Gastrocnemius medialis (tissue), 4 donors: ENCODE measurements at regions not wholly inside any gene's neighbourhood (a gene's known extent, or its start where the extent isn't known, plus 50 kb on each side); places are given as distances from the start of the nearest gene placed in this dataset.

Experiments
- ATAC-seq, 2 donors: fragments of 150-250 bp; one replicate each; pipeline ENCODE4 v1.9.1; 2016
- DNase-seq, 2 donors: peaks; one replicate each; pipeline ENCODE4 v3.0.0-alpha.2; 2019
- H3K27ac ChIP-seq, 4 donors: fragments of 200-600 bp; sonication (generic); 1 replicate in 1 of 4; 2 replicates in 3 of 4; pipeline ENCODE4 v1.5.1; 2016 to 2018; ENCODE audit warnings: mild to moderate bottlenecking in 2 of 4, moderate library complexity in 1 of 4
- H3K27me3 ChIP-seq, 3 donors: fragments of 200-600 bp; sonication (generic) in 2 of 3; 1 replicate in 1 of 3; 2 replicates in 2 of 3; pipeline versions ENCODE4 v1.5.1 to v1.6.0; 2016 to 2019; ENCODE audit warnings: mild to moderate bottlenecking in 1 of 3, moderate library complexity in 1 of 3
- H3K36me3 ChIP-seq, 2 donors: fragments of 200-600 bp; sonication (generic) in 1 of 2; one replicate each; pipeline ENCODE4 v1.5.1; 2017 to 2018
- H3K4me1 ChIP-seq, 2 donors: fragments of 200-600 bp; sonication (generic) in 1 of 2; one replicate each; pipeline ENCODE4 v1.5.1; 2016 to 2017; ENCODE audit warnings: mild to moderate bottlenecking in 2 of 2
- H3K4me3 ChIP-seq, 4 donors: fragments of 200-600 bp; sonication (generic) in 3 of 4; 1 replicate in 1 of 4; 2 replicates in 3 of 4; pipeline ENCODE4 v1.5.1; 2016 to 2019; ENCODE audit warnings: mild to moderate bottlenecking in 2 of 4
- H3K9me3 ChIP-seq, 3 donors: fragments of 200-600 bp; sonication (generic) in 2 of 3; 1 replicate in 1 of 3; 2 replicates in 2 of 3; pipeline ENCODE4 v1.5.1; 2016 to 2019
- CTCF ChIP-seq, 5 experiments: fragments of 450-650 bp in 3 of 5; fragments of 200-600 bp in 2 of 5; sonication (generic) in 2 of 5; IDR thresholded peaks in 4 of 5; conservative IDR thresholded peaks in 1 of 5; 1 replicate in 4 of 5; 2 replicates in 1 of 5; pipeline ENCODE4 v1.5.1; 2016 to 2019; ENCODE audit warnings: antibody characterized with exemption in 5 of 5, mild to moderate bottlenecking in 3 of 5, moderate library complexity in 3 of 5
- POLR2A ChIP-seq, 2 donors: fragments of 450-650 bp; IDR thresholded peaks; one replicate each; pipeline ENCODE4 v1.6.1; 2017; ENCODE audit warnings: antibody characterized with exemption in 2 of 2, mild to moderate bottlenecking in 2 of 2, moderate library complexity in 2 of 2
- in situ Hi-C, 4 donors: fragments of 200-750 bp; cut with MboI; loops; one replicate each; pipeline versions ENCODE4 v1.15.0 to v1.8.0; 2017; ENCODE audit warnings: low sequenced_read_pairs in 4 of 4
- intact Hi-C: fragments of 100-400 bp; cut with DNase I; formaldehyde crosslinking; loops from one replicate; pipeline ENCODE4 v1.15.1; 2023; ENCODE audit warnings: low total_unique reads

- ATAC-seq (no peak), DNase-seq (no peak)
- intact Hi-C loops (no loop called here), in situ Hi-C loops (loop anchor here in 2 of 4 donors (10.0 to 25.0 kb wide), 2 partner anchors 314 to 706 kb away; no protein-coding TSS in a partner anchor)
- H3K4me1 ChIP-seq, result no peaks in the 10 kb centered on the region
- H3K4me3 ChIP-seq, result no peak overlapping the region
- no peaks in the 10 kb centered on the region for H3K36me3 ChIP-seq
- H3K27ac ChIP-seq, result no peak overlapping the region
- TF ChIP-seq POLR2A (IDR thresholded peaks at IDR 0.05) (no peak), CTCF (IDR thresholded peaks at IDR 0.05 in 4 of 5, conservative IDR thresholded peaks at IDR 0.05 in 1 of 5) (no peak)
- peaks cover 0 to 9% (median 0%) of the 10 kb centered on the region in 3 donors for H3K27me3 ChIP-seq
- H3K9me3 ChIP-seq, result no peaks in the 10 kb centered on the region
Observed at GRCh38 chr12:130031041-130031440, 127.2 kb upstream of the TMEM132D start.

- no peaks in the 10 kb centered on the region for H3K9me3 ChIP-seq
- peak in 3 of 5 experiments; percentile 33 to 62 (median 49) for TF ChIP-seq CTCF (IDR thresholded peaks at IDR 0.05 in 4 of 5, conservative IDR thresholded peaks at IDR 0.05 in 1 of 5)
- TF ChIP-seq POLR2A (IDR thresholded peaks at IDR 0.05), result no peak
- intact Hi-C loops, result no loop called here
- no peaks in the 10 kb centered on the region for H3K36me3 ChIP-seq
- ATAC-seq (no peak), DNase-seq (no peak)
- in situ Hi-C loops, result loop anchor here in 2 of 4 donors (10.0 to 25.0 kb wide), 2 partner anchors 313 to 706 kb away; no protein-coding TSS in a partner anchor
- no peaks in the 10 kb centered on the region for H3K4me1 ChIP-seq
- peaks cover 0 to 8% (median 0%) of the 10 kb centered on the region in 3 donors for H3K27me3 ChIP-seq
- H3K4me3 ChIP-seq, result no peak overlapping the region
- no peak overlapping the region for H3K27ac ChIP-seq
Observed at GRCh38 chr12:130031571-130032189, 127.9 kb upstream of the TMEM132D start.

GRCh38 chr12:130041983-130042812, 120.1 kb upstream of the FZD10 start:
- TF ChIP-seq POLR2A (IDR thresholded peaks at IDR 0.05) (no peak), CTCF (IDR thresholded peaks at IDR 0.05 in 4 of 5, conservative IDR thresholded peaks at IDR 0.05 in 1 of 5) (peak in 4 of 5 experiments; percentile 40 to 64 (median 56))
- in situ Hi-C loops (loop anchor here in 1 of 4 donors (25.0 kb wide), 1 partner anchor 695 kb away; no protein-coding TSS in a partner anchor), intact Hi-C loops (loop anchor here (5.0 kb wide), 1 partner anchor 705 kb away; no protein-coding TSS in a partner anchor)
- H3K27me3 ChIP-seq, result peaks cover 3 to 23% (median 15%) of the 10 kb centered on the region in 3 donors
- H3K4me3 ChIP-seq, result no peak overlapping the region
- H3K4me1 ChIP-seq, result no peaks in the 10 kb centered on the region
- no peaks in the 10 kb centered on the region for H3K36me3 ChIP-seq
- no peaks in the 10 kb centered on the region for H3K9me3 ChIP-seq
- no peak overlapping the region for H3K27ac ChIP-seq
- DNase-seq (no peak), ATAC-seq (no peak)

- H3K9me3 ChIP-seq, result no peaks in the 10 kb centered on the region
- no peak for DNase-seq
- in situ Hi-C loops, result loop anchor here in 1 of 4 donors (25.0 kb wide), 1 partner anchor 693 kb away; no protein-coding TSS in a partner anchor
- intact Hi-C loops, result loop anchor here (5.0 kb wide), 1 partner anchor 703 kb away; no protein-coding TSS in a partner anchor
- no peaks in the 10 kb centered on the region for H3K36me3 ChIP-seq
- no peak for ATAC-seq
- peaks cover 3 to 23% (median 15%) of the 10 kb centered on the region in 3 donors for H3K27me3 ChIP-seq
- no peaks in the 10 kb centered on the region for H3K4me1 ChIP-seq
- TF ChIP-seq POLR2A (IDR thresholded peaks at IDR 0.05), result no peak
- TF ChIP-seq CTCF (IDR thresholded peaks at IDR 0.05 in 4 of 5, conservative IDR thresholded peaks at IDR 0.05 in 1 of 5), result no peak
- no peak overlapping the region for H3K4me3 ChIP-seq
- H3K27ac ChIP-seq, result no peak overlapping the region
Observed at GRCh38 chr12:130043685-130044406, 118.4 kb upstream of the FZD10 start.
